ENCODE measurements at regions not wholly inside any gene's neighbourhood (a gene's known extent, or its start where the extent isn't known, plus 50 kb on each side); places are given as distances from the start of the nearest gene placed in this dataset.

DNA sequence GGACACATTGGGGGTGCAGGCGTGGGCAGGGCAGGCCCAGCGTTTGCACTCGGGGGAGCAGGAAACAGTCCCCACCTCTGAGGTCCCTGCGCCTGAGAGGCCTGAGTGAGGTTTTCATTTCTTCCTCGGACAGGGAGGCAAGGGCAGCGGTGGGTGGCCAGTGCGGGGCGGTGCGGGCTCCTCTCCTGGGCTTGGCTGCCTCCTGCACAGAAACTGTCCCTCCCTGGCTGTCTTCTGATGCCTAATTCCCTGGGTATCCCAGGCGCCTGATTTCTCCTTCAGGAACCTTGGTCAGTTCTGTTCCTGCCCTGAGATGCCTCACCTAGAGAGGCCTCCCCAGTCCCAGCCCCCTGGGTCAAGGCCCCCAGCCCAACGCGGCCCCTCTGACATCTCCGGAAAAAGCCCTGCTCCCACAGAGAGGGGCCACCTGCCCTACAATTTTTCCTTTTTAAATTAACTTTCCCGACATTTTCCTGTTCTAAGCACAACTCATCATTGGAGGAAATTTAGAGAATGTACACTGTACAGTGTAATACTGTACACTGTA, 260.3 kb downstream of the ADGRD1 start:
- TF ChIP-seq, protein P1, sequence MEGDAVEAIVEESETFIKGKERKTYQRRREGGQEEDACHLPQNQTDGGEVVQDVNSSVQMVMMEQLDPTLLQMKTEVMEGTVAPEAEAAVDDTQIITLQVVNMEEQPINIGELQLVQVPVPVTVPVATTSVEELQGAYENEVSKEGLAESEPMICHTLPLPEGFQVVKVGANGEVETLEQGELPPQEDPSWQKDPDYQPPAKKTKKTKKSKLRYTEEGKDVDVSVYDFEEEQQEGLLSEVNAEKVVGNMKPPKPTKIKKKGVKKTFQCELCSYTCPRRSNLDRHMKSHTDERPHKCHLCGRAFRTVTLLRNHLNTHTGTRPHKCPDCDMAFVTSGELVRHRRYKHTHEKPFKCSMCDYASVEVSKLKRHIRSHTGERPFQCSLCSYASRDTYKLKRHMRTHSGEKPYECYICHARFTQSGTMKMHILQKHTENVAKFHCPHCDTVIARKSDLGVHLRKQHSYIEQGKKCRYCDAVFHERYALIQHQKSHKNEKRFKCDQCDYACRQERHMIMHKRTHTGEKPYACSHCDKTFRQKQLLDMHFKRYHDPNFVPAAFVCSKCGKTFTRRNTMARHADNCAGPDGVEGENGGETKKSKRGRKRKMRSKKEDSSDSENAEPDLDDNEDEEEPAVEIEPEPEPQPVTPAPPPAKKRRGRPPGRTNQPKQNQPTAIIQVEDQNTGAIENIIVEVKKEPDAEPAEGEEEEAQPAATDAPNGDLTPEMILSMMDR (IDR thresholded peaks at IDR 0.05; ENCODE audit: poor library complexity, severe bottlenecking), result no peak
- no peak for TF ChIP-seq RAD21 (conservative IDR thresholded peaks at IDR 0.05)
- TF ChIP-seq EZH2 (IDR thresholded peaks at IDR 0.05; ENCODE audit: borderline replicate concordance, insufficient read depth, low read length, poor library complexity, severe bottlenecking), result no peak
- TF ChIP-seq TAF1 (IDR thresholded peaks at IDR 0.05; ENCODE audit: low read depth), result no peak
- TF ChIP-seq POLR2AphosphoS5 (IDR thresholded peaks at IDR 0.05), result no peak
- TF ChIP-seq MXI1 (conservative IDR thresholded peaks at IDR 0.05; ENCODE audit: poor library complexity, severe bottlenecking), result no peak
- no peak for TF ChIP-seq EP300 (conservative IDR thresholded peaks at IDR 0.05; ENCODE audit: poor library complexity, severe bottlenecking)
- TF ChIP-seq, protein P2, sequence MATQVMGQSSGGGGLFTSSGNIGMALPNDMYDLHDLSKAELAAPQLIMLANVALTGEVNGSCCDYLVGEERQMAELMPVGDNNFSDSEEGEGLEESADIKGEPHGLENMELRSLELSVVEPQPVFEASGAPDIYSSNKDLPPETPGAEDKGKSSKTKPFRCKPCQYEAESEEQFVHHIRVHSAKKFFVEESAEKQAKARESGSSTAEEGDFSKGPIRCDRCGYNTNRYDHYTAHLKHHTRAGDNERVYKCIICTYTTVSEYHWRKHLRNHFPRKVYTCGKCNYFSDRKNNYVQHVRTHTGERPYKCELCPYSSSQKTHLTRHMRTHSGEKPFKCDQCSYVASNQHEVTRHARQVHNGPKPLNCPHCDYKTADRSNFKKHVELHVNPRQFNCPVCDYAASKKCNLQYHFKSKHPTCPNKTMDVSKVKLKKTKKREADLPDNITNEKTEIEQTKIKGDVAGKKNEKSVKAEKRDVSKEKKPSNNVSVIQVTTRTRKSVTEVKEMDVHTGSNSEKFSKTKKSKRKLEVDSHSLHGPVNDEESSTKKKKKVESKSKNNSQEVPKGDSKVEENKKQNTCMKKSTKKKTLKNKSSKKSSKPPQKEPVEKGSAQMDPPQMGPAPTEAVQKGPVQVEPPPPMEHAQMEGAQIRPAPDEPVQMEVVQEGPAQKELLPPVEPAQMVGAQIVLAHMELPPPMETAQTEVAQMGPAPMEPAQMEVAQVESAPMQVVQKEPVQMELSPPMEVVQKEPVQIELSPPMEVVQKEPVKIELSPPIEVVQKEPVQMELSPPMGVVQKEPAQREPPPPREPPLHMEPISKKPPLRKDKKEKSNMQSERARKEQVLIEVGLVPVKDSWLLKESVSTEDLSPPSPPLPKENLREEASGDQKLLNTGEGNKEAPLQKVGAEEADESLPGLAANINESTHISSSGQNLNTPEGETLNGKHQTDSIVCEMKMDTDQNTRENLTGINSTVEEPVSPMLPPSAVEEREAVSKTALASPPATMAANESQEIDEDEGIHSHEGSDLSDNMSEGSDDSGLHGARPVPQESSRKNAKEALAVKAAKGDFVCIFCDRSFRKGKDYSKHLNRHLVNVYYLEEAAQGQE (IDR thresholded peaks at IDR 0.05; ENCODE audit: borderline replicate concordance), result no peak
- no peak for TF ChIP-seq SMC3 (conservative IDR thresholded peaks at IDR 0.05; ENCODE audit: poor library complexity)

Measured in neural cell (in vitro differentiated cells).